ENCODE measurements at regions not wholly inside any gene's neighbourhood (a gene's known extent, or its start where the extent isn't known, plus 50 kb on each side); places are given as distances from the start of the nearest gene placed in this dataset.
"Not testable (repeated sequence)": the region's sequence is repeated elsewhere in the genome, so short reads cannot be mapped to it uniquely, and the experiment has no call there.

DNA sequence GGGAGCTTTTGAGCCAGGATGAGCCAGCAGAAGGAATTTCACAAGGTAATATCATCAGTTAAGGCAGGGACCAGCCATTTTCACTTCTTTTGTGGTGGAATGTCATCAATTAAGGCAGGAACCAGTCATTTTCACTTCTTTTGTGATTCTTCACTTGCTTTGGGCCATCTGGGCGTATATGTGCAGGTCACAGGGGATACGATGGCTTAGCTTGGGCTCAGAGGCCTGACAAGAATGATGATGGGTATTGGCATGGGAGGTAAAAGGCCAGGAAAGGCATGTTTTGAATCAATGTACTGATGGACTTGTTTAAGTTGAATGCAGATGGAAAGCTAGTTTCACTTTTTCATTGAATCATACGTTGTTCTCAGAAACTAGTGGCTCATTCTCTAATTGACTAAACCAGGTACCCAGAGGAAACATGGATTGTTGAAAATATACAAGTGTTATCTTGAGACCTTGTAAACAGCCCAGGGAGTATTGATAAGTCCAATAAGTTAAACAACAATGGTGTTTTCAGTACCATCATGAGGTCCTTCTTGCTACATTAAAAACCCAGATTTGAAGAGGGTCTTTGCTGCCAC lies 1672.5 kb upstream of the DDX18 start:
- no peak for FAIRE-seq

- FAIRE-seq, result no peak
These were observed 1671.8 kb upstream of the DDX18 start for GRCh38 chr2:116142644-116143227.

DNA sequence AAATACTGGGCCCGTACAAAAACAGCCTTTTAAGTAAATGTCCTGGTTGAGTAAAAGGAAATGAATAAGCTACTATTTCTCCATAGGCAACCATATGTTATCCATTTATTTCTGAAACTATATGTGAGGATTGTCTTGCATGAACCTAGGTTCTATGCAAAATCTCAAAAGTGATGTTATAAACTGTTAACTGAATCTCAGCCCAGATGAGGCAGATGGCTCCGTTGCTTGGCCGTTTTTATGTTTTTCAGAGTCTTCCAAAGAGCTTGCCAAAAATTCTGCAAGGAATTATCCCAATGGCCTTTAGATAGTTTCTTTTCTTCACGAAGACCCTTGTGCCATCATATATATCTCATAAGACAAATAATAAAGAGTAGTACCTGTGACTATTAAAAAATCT lies 1669.5 kb upstream of the DDX18 start:
- FAIRE-seq, result no peak

DNA sequence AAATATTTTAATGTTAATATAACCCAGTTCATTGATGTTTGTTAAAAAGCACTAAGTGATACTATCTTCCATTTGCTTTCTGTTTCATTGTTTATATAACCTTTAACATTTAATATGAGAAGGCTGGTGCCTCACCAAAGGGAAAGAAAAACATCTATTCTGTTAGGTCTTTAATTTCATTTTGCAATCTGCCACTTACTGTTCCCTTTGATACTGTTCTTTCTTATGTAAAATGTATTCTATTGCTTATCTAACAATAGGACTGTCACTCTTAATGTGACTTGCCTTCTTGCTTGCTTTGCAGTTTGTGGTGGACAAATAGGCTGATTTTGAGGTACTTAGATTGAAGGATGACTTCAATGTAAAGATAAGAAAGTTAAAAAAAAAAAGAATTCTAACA lies 1666.1 kb upstream of the DDX18 start:
- no peak for FAIRE-seq

- FAIRE-seq, result no peak
These were observed 1660.8 kb upstream of the DDX18 start for GRCh38 chr2:116153729-116154128.

GRCh38 chr2:116160657-116161056 lies 1653.8 kb upstream of the DDX18 start:
- no peak for FAIRE-seq

- FAIRE-seq, result no peak
These were observed 1652.1 kb upstream of the DDX18 start for GRCh38 chr2:116162395-116162794.

- no peak for FAIRE-seq
These were observed 1647.4 kb upstream of the DDX18 start for GRCh38 chr2:116167107-116167506.

- FAIRE-seq, result no peak
These were observed 1634.4 kb upstream of the DDX18 start for GRCh38 chr2:116180072-116180471.

DNA sequence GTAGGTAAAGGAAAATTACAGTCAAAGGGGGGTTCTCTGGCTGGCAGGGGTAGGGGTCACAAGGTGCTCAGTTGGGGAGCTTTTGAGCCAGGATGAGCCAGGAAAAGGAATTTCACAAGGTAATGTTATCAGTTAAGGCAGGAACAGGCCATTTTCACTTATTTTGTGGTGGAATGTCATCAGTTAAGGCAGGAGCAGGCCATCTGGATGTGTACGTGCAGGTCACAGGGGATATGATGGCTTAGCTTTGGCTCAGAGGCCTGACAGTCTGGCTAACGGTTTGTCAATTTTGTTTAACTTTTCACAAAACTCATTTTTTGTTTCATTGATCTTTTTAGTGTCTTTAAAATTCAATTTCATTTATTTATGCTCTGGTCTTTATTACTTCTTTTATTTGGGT lies 1623.8 kb upstream of the DDX18 start:
- not testable (repeated sequence) for FAIRE-seq

DNA sequence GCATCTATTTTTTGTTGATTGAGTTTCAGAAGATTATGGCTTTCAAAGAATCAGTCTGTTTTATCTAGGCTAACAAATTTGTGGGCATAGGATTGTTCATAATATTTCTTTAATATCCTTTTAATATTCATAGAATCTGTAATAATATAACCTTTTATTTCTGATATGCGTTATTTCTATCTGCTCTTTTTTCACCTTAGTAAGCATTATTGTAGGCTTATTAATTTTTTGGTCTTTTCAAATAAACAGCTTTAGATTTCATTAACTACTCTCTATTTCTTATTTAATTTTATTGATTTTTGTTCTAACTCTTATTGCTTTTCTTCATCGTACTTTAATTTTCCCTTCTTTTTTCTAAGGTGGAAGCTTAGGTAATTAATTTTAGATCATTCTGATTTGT lies 1614.4 kb upstream of the DDX18 start:
- peak; percentile 41 for FAIRE-seq

DNA sequence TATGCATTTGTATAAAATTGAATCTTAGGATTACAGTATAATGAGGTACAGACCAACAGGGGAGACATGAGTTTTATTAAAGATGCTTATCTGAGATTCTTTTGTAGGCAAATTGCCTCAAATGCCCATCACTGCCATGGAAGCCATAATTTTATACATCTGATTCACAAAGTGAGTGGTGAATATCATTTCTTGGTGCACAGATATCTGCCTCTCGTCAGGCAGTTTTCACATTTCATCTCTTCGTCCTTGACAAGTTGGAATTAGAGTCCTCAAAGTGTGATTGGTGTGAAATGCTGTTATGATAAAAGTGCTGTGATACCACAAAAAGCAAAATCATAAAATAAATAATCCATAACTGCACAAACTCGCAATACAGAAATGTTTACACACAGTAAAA lies 1602.8 kb upstream of the DDX18 start:
- no peak for FAIRE-seq

- no peak for FAIRE-seq
These were observed 1591.7 kb upstream of the DDX18 start for GRCh38 chr2:116222793-116223192.

- FAIRE-seq, result no peak
These were observed 1590.6 kb upstream of the DDX18 start for GRCh38 chr2:116223912-116224311.

DNA sequence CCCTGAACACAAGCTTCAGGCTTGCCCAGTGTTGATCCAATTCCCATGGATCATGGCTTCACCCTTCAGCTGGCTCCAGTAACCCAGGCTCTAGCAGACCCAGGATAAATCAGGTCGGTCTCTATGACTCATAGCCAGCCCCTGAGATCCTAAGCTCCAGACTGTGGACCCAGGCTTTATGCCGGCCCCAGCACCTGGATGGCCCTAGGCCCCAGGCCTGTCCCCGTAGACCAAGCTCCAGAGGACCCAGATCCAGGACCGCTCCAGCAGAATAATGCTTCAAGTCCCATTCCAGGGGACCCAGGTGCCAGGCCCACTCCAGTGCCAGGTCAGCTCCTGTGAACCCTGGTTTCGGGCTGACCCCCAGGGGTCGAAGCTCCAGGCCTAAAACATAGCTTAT lies 1589.9 kb upstream of the DDX18 start:
- no peak for FAIRE-seq

DNA sequence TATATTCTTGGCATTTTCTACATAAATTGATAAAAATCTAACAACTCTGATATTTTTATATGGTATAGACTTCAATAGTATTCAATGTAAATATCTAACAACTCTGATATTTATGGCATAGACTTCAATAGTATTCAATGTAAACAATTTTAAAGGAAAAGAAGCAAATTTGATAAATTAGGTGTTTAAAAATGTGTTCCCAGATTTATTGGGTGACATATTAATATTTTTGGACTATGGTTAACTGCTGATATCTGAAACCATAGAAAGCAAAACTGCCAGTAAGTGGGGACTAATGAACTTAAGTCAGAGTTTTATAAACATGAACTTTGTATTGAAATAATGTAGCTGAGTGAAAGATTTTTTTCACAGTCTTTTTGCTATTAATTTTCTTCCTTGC lies 1576.0 kb upstream of the DDX18 start:
- FAIRE-seq, result no peak

DNA sequence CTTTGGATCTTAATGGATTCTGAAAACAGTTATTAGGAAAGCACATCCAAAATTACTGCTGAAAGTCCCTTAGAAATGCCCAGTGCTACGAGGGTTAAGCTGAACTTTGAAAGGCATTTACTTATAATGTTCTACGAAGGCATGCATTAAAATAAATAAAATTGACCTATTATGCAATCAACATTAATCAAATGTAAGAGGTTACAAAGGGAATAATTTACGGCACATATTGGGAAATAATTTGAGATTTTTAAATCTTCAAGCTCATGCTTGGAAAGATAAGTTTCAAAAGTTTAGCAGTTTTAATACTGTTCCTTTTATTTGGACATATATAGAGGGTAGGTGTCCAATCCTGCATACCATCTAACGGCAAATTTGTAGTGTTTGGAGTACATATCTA lies 1564.1 kb upstream of the DDX18 start:
- no peak for FAIRE-seq

DNA sequence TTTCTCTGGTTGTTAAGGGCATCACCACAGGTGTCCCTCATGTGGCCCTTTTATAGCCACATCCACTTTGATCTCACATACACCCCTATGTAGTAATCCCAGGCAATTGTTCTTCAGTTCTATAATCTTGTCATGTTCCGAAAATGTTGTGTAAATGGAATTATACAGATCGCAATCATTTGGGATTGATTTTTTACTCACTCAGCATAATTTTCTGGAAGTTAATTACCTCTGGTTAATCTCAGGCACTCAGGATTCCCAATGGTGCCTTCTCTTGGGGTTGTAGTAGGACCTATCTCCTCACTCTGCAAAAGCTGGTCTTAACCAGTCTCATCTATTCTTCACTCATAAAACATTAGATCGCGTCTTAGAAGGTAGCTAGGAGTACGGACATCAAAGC lies 1549.6 kb upstream of the DDX18 start:
- no peak for FAIRE-seq

DNA sequence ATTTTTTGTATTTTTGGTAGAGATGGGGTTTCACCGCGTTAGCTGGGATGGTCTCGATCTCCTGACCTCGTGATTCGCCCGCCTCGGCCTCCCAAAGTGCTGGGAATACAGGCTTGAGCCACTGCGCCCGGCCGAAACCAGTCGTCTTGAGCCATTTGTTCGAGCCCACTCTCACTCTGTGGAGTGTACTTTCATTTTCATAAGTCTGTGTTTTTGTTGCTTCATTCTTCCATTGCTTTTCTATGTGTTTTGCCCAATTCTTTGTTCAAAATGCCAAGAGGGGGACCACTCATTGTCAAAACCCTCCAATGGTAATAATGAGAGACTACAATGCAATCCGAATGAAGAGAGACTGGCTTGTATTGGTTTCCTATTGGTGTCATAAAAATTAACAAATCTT lies 1545.5 kb upstream of the DDX18 start:
- no peak for FAIRE-seq

DNA sequence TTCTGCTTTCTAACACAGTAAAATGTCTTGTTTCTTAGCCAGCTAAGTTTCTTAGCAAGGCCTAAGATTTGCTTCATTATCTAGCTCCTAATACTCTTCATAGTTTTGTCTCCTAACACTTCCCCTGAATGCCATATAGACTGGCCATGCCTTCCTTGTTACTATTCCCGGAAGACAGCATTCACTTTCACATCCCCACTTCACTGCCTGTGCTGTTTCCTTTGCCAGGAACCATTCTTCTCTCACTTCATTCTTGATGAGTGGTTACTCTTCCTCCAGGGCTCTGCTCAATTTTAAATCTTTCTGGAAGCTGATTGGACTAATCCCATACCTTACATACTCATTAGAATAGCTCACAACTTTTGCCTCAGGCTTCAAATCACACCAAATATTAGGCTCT lies 1510.2 kb upstream of the DDX18 start:
- no peak for FAIRE-seq

GRCh38 chr2:116317111-116317510 lies 1497.4 kb upstream of the DDX18 start:
- no peak for FAIRE-seq

- not testable (repeated sequence) for FAIRE-seq
These were observed 1495.9 kb upstream of the DDX18 start for GRCh38 chr2:116318551-116318950.

- FAIRE-seq, result no peak
These were observed 1495.5 kb upstream of the DDX18 start for GRCh38 chr2:116319001-116319400.

DNA sequence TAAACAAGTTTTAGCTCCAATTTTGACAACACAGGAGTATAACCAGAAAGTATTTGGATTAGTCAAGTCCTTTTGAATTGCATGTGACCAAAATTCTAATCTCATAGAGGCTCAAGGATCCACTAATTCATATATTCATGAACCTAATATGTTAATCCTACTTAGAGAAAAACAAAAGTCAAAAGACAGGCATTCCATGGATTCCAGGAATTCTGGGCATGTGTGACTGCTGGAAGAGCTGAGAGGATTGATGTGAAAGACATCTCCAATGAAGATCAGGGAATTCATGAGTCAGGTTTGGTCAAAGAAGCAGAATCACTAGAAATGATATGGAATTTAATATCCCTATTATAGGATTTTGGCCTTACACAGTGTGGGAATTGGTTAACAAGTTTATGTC lies 1494.6 kb upstream of the DDX18 start:
- no peak for FAIRE-seq

DNA sequence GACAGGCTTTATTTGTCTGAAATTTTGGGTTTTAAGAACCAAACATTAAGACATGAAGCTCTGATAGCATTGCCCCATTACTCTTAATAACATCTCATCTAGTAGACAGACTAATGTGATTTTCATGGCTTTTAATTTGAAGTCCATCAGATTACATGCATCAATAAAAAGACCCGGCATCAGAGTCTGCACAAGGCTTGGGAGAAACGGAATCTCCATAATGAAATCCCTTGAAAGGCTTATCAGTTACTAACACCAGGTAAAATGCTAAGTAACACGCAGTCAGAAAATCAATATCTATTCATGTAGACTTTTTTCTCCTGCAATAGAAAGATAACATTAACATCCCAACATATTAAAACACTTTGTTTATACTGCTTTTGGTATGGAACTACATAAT lies 1485.2 kb upstream of the DDX18 start:
- no peak for FAIRE-seq
